ENCODE measurements at regions not wholly inside any gene's neighbourhood (a gene's known extent, or its start where the extent isn't known, plus 50 kb on each side); places are given as distances from the start of the nearest gene placed in this dataset.

DNA sequence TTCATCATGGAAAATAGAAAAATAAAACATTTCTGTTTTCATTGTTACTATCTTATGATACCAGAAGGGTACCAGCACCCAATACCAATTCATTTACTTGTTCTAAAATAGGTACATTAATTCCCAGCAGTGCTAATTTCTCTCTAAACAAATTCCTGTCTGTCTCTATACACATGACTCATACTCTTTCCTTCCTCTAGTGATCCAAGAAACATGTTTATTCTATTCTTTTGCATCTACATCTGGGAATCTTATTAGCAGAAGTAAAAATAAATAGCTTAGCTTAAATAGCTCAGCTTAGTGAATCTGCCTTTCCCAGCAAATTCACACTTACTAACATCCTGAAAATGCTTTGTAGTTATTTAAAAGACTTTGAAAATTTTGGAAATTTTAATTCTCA is 84.5 kb upstream of the MAPRE2 start:
- Histone ChIP-seq H3K36me3 (ENCODE audit: control insufficient read depth in 4 of 4, insufficient read depth in 3 of 4, low read depth in 1 of 4, low read length in 3 of 4) (no peaks in the 10 kb centered on the region), H3K4me1 (ENCODE audit: control insufficient read depth in 4 of 4, insufficient read depth in 4 of 4, low read length in 3 of 4) (no peaks in the 10 kb centered on the region), H3K9me3 (ENCODE audit: control insufficient read depth in 4 of 4, low read length in 3 of 4) (no peaks in the 10 kb centered on the region), H3K9ac (ENCODE audit: low read depth in 1 of 2, low read length in 2 of 2) (no peak overlapping the region), H3K27ac (ENCODE audit: low read depth in 1 of 2, low read length in 2 of 2) (no peak overlapping the region), H3K27me3 (ENCODE audit: control insufficient read depth in 4 of 4, insufficient read depth in 4 of 4, low read length in 3 of 4) (no peaks in the 10 kb centered on the region), H3K4me3 (ENCODE audit: low read depth in 1 of 3, low read length in 3 of 3) (no peak overlapping the region)
- no peak for DNase-seq (ENCODE audit: low spot score)
- no peak for TF ChIP-seq HNF4G (IDR thresholded peaks at IDR 0.05)
- no peak for TF ChIP-seq TAF1 (conservative IDR thresholded peaks at IDR 0.05)
- no peak for TF ChIP-seq CTCF (IDR thresholded peaks at IDR 0.05; ENCODE audit: low read depth, low read length, missing input control)
- no peak for TF ChIP-seq HNF4A (conservative IDR thresholded peaks at IDR 0.05)
- no peak for TF ChIP-seq FOXA1 (IDR thresholded peaks at IDR 0.05)
- TF ChIP-seq SP1 (IDR thresholded peaks at IDR 0.05), result no peak
- no peak for TF ChIP-seq GABPA (IDR thresholded peaks at IDR 0.05 in 1 of 2, conservative IDR thresholded peaks at IDR 0.05 in 1 of 2)
- no peak for TF ChIP-seq JUND (IDR thresholded peaks at IDR 0.05)
- TF ChIP-seq, protein P1, sequence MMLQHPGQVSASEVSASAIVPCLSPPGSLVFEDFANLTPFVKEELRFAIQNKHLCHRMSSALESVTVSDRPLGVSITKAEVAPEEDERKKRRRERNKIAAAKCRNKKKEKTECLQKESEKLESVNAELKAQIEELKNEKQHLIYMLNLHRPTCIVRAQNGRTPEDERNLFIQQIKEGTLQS (IDR thresholded peaks at IDR 0.05), result no peak
- no peak for TF ChIP-seq YY1 (IDR thresholded peaks at IDR 0.05)
- TF ChIP-seq, protein P2, sequence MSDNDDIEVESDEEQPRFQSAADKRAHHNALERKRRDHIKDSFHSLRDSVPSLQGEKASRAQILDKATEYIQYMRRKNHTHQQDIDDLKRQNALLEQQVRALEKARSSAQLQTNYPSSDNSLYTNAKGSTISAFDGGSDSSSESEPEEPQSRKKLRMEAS (IDR thresholded peaks at IDR 0.05), result no peak
- no peak for TF ChIP-seq EGR1 (IDR thresholded peaks at IDR 0.05; ENCODE audit: low read depth in 2 of 2)
- no peak for TF ChIP-seq RAD21 (IDR thresholded peaks at IDR 0.05)
- TF ChIP-seq FOXA2 (IDR thresholded peaks at IDR 0.05), result no peak
- no peak for TF ChIP-seq NR2F2 (IDR thresholded peaks at IDR 0.05)

DNA sequence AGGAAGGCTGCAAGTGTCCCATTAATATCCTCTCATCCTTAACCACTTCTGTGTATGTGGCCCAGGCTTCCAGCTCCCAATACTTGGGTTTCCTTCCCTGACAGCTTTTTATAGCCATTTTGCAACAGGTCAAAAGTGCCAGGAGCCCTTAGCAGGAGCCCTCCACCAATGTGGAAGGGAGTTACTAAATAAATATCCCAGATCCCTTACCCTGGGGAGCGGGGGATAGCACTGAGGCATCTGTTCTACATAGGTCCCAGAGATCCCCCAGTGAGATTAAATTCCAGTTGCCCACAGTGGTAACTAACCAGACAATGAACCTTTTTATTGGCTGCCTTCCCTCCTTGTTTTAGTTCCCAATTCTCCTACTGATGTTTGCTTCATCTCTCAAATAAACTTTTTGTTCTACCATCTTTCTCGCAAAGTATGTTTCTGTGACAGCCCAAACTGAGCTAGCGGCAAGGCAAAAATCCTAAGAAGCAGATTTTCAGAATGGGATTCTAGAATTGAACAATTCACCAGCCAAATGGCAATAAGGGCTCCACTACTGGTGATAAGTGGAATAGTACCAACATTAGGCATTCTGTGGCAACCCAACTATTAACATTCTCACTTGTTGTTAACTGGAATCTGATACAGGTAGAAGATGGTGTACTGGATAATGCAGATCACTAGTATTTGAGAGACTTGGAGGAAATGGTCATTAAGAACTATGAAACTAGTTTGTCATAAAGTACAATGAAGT is 83.9 kb upstream of the MAPRE2 start:
- Histone ChIP-seq H3K9ac (ENCODE audit: low read depth in 1 of 2, low read length in 2 of 2) (no peak overlapping the region), H3K4me1 (ENCODE audit: control insufficient read depth in 4 of 4, insufficient read depth in 4 of 4, low read length in 3 of 4) (no peaks in the 10 kb centered on the region), H3K27me3 (ENCODE audit: control insufficient read depth in 4 of 4, insufficient read depth in 4 of 4, low read length in 3 of 4) (no peaks in the 10 kb centered on the region), H3K4me3 (ENCODE audit: low read depth in 1 of 3, low read length in 3 of 3) (no peak overlapping the region), H3K27ac (ENCODE audit: low read depth in 1 of 2, low read length in 2 of 2) (no peak overlapping the region), H3K9me3 (ENCODE audit: control insufficient read depth in 4 of 4, low read length in 3 of 4) (no peaks in the 10 kb centered on the region), H3K36me3 (ENCODE audit: control insufficient read depth in 4 of 4, insufficient read depth in 3 of 4, low read depth in 1 of 4, low read length in 3 of 4) (no peaks in the 10 kb centered on the region)
- 95% methylated on average over 3 of the region's 3 CpGs for WGBS
- TF ChIP-seq YY1 (IDR thresholded peaks at IDR 0.05) (no peak), CTCF (IDR thresholded peaks at IDR 0.05; ENCODE audit: low read depth, low read length, missing input control) (no peak), GABPA (IDR thresholded peaks at IDR 0.05 in 1 of 2, conservative IDR thresholded peaks at IDR 0.05 in 1 of 2) (no peak), SP1 (IDR thresholded peaks at IDR 0.05) (no peak), HNF4G (IDR thresholded peaks at IDR 0.05) (no peak), ZBTB33 (IDR thresholded peaks at IDR 0.05) (no peak), FOXA1 (IDR thresholded peaks at IDR 0.05) (no peak), RAD21 (IDR thresholded peaks at IDR 0.05) (no peak), JUND (IDR thresholded peaks at IDR 0.05) (no peak), EGR1 (IDR thresholded peaks at IDR 0.05; ENCODE audit: low read depth in 2 of 2) (no peak), HNF4A (conservative IDR thresholded peaks at IDR 0.05) (no peak), REST (IDR thresholded peaks at IDR 0.05) (no peak), RXRA (IDR thresholded peaks at IDR 0.05) (no peak), NR2F2 (IDR thresholded peaks at IDR 0.05) (no peak), FOXA2 (IDR thresholded peaks at IDR 0.05) (no peak), TAF1 (conservative IDR thresholded peaks at IDR 0.05) (no peak)
- TF ChIP-seq, protein P1 (IDR thresholded peaks at IDR 0.05), result no peak
- TF ChIP-seq, protein P2 (IDR thresholded peaks at IDR 0.05), result no peak
- DNase-seq (ENCODE audit: low spot score), result no peak
